ENCODE measurements at regions not wholly inside any gene's neighbourhood (a gene's known extent, or its start where the extent isn't known, plus 50 kb on each side); places are given as distances from the start of the nearest gene placed in this dataset.

GRCh38 chr18:28999726-29000125, 822.8 kb upstream of the CDH2 start:
- Histone ChIP-seq H3K9me3 (ENCODE audit: control insufficient read depth, low read depth, low read length) (no peaks in the 10 kb centered on the region), H4K5ac (ENCODE audit: insufficient read length, low read depth, low read length) (no peak overlapping the region), H3K9ac (ENCODE audit: extremely low read depth, insufficient read length, low read length) (no peak overlapping the region), H2AK5ac (ENCODE audit: insufficient read length, low read length) (no peak overlapping the region), H2BK20ac (ENCODE audit: low read depth, low read length, poor library complexity, severe bottlenecking) (no peak overlapping the region), H3K27ac (ENCODE audit: insufficient read length, low read depth, low read length) (no peak overlapping the region), H2BK12ac (ENCODE audit: insufficient read length, low read depth, low read length) (no peak overlapping the region), H3T11ph (ENCODE audit: low read length) (no peak overlapping the region), H3K14ac (ENCODE audit: insufficient read depth, low read length) (no peak overlapping the region), H4K20me1 (ENCODE audit: control insufficient read depth, insufficient read depth, insufficient read length) (no peaks in the 10 kb centered on the region), H2BK5ac (ENCODE audit: insufficient read length, low read length) (no peak overlapping the region), H4K91ac (ENCODE audit: insufficient read length, low read depth, low read length) (no peak overlapping the region), H3K79me2 (ENCODE audit: insufficient read depth, low read length) (no peaks in the 10 kb centered on the region), H3K23ac (ENCODE audit: insufficient read length, low read depth, low read length) (no peak overlapping the region), H3K23me2 (ENCODE audit: insufficient read length, low read depth, low read length, poor library complexity, severe bottlenecking) (no peaks in the 10 kb centered on the region), H3K4me2 (ENCODE audit: insufficient read depth, insufficient read length, low read length) (no peak overlapping the region), H3K4ac (ENCODE audit: low read depth, low read length) (no peak overlapping the region), H4K8ac (replicated peaks; ENCODE audit: insufficient read length, low read depth, low read length) (no peak overlapping the region), H2AFZ (ENCODE audit: low read length) (no peak overlapping the region), H2BK15ac (ENCODE audit: low read depth, low read length) (no peak overlapping the region), H2BK120ac (ENCODE audit: low read depth, low read length, poor library complexity, severe bottlenecking) (no peak overlapping the region), H3K4me1 (ENCODE audit: insufficient read depth, low read length) (no peaks in the 10 kb centered on the region), H3K79me1 (ENCODE audit: insufficient read depth, low read depth, low read length, poor library complexity, severe bottlenecking) (no peaks in the 10 kb centered on the region), H3K18ac (ENCODE audit: insufficient read length, low read depth, low read length) (no peak overlapping the region), H3K27me3 (ENCODE audit: insufficient read depth, low read length) (no peaks in the 10 kb centered on the region), H3K56ac (ENCODE audit: insufficient read length, low read depth, low read length) (no peak overlapping the region)
- TF ChIP-seq CTCF (conservative IDR thresholded peaks at IDR 0.05): no peak
- WGBS (ENCODE audit: extremely low coverage, insufficient read length, low lambda C conversion rate): no CpG with 5 or more reads among the region's 1 CpG
- Mint-ChIP-seq H3K27me3 (ENCODE audit: low read depth) (no peaks in the 10 kb centered on the region), H3K36me3 (ENCODE audit: insufficient read depth in 1 of 3, low read depth in 3 of 3) (peaks cover 0 to 3% (median 0%) of the 10 kb centered on the region in 3 experiments; a peak in 3 of 7 replicates), H3K9me3 (peaks cover 0 to 2% of the 10 kb centered on the region in 2 experiments; a peak in 1 of 5 replicates), H3K27ac (no peak overlapping the region), H3K4me3 (no peak overlapping the region), H3K4me1 (peaks cover 18 to 19% of the 10 kb centered on the region in 2 experiments)
- DNase-seq: no peak
